ENCODE measurements at regions not wholly inside any gene's neighbourhood (a gene's known extent, or its start where the extent isn't known, plus 50 kb on each side); places are given as distances from the start of the nearest gene placed in this dataset.
"Not testable (repeated sequence)": the region's sequence is repeated elsewhere in the genome, so short reads cannot be mapped to it uniquely, and the experiment has no call there.

DNA sequence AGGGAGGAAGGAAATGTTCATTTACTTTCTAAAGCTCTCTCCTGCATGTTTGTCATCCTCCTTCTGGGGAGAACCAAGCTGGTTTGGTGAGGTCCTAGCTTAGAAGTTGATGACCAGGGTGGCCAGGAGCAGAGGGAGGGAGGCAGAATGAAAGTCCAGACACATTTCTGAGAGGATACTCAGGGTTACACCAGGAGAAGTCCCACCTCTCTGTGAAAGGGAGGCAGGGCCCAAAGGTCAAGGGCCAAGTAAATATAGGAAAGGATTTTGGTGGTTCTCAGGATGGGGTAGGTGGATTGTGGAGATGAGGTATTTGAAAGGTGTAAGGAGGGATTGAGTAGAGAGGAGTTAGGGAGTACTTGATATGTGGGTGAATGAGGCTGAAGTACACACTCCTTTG is 58.0 kb upstream of the FBXO11 start:
- DNase-seq, result no peak

DNA sequence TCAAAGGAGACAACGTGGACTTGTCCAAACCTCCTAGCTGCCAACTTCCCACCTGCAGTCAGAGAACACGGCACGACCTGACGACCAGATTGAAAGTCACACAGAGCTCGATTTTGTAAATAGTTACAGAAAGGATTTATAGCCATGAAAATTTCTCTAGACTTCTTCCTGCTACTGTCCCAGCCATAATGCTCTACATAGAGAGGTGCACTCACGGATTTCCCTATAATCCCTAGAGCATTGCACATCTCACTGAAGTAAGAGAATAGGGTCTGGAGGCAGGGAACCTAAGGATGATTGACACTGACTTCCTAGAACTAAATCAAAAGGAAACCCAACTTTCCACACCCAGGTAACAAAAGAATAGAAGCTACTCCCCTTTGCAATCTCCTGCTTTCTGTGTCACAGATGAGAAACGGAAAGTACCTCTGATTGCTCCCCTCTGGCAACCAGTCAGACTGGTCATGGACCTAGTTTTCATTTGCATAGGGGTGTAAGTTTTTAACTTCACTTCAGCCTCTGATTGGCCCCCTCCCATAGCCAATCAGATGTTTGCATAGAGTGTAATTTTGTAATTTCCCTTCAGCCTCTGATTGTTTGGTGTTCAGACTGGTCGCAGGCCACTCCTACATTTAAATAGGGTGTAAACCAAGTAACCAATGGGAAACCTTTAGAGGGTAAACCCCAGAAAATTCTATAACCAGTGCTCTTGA is 58.6 kb upstream of the FBXO11 start:
- DNase-seq, result no peak

GRCh38 chr2:47976728-47977127 is 70.4 kb upstream of the FBXO11 start:
- not testable (repeated sequence) for DNase-seq

GRCh38 chr2:47984041-47984440 is 77.7 kb upstream of the FBXO11 start:
- DNase-seq, result no peak

DNA sequence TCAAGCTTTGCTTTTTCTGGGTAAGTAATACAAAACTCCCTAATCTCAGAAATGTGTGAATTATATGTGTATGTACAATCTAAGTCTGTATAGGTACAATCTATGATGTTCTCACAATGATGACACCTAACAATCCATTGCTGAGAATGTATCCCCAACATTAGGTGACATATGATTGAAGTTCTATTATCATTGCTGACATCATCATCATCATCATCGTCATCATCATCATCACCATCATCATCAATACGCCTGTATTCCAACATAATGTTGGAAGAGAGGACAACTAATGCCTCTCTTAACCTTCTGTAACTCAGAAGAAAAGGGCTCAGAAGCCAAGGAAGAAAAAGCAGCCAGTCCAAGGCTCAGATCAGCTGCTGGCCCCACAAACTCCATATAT is 84.2 kb upstream of the FBXO11 start:
- DNase-seq, result no peak

- no peak for DNase-seq
Observed at GRCh38 chr2:47992671-47993070, 86.4 kb upstream of the FBXO11 start.

- no peak for DNase-seq
Observed at GRCh38 chr2:47996808-47997207, 90.5 kb upstream of the FBXO11 start.

GRCh38 chr2:47999512-47999911 is 93.2 kb upstream of the FBXO11 start:
- no peak for DNase-seq

DNA sequence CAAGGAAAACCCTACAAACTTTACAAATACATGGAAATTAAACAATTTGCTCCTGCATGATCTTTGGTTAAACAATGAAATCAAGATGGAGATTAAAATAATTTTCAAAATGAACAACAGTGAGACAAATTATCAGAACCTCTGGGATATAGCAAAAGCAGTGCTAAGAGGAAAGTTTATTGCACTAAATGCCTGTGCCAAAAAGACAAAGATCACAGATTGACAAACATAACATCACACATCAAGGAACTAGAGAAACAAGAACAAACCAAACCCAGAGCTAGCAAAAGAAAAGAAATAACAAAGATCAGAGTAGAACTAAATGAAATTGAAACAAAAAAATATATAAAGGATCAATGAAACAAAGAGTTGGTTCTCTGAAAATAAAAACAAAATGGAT is 95.2 kb upstream of the FBXO11 start:
- no peak for DNase-seq

DNA sequence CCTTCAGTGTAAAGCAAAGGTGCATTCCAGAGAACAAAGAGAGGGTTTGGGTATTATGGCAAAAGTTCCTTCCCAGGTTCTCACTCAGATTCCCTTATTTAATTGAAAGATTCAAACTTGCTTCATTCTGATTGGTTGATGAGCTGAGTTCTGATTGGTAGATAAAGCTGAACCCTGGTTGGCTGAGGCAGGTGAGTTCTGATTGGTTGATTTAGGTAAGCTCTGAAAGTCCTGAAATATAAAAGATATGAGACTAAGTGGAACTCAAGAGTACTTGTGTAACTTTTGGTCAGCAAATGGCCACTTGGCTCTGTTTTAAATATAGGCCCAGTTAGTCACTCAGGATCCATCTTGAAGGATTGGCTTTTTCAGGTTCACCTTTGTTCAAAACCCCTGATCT is 99.8 kb upstream of the FBXO11 start:
- no peak for DNase-seq

GRCh38 chr2:48007699-48008268 is 101.5 kb upstream of the FBXO11 start:
- no peak for DNase-seq

GRCh38 chr2:48009256-48009655 is 103.0 kb upstream of the FBXO11 start:
- no peak for DNase-seq

DNA sequence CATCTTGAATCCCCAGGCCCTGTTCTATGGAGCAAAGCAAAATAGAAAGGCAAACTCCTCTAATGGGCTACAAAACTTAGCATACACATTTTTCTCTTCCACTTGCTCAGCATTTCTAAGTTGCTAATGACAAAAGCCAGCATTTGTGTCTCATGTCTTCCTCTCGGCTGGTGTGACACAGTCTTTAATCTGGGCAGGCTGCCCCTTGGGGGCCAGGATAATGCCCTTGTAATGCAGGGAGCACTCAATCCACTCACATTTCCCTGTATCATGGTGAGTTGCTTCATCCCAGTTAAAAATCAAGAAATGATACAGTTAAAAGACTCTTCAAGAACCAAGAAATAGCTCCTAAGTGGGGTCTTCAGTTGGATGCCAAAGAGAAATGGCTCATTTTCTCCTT is 109.1 kb upstream of the FBXO11 start:
- no peak for DNase-seq

DNA sequence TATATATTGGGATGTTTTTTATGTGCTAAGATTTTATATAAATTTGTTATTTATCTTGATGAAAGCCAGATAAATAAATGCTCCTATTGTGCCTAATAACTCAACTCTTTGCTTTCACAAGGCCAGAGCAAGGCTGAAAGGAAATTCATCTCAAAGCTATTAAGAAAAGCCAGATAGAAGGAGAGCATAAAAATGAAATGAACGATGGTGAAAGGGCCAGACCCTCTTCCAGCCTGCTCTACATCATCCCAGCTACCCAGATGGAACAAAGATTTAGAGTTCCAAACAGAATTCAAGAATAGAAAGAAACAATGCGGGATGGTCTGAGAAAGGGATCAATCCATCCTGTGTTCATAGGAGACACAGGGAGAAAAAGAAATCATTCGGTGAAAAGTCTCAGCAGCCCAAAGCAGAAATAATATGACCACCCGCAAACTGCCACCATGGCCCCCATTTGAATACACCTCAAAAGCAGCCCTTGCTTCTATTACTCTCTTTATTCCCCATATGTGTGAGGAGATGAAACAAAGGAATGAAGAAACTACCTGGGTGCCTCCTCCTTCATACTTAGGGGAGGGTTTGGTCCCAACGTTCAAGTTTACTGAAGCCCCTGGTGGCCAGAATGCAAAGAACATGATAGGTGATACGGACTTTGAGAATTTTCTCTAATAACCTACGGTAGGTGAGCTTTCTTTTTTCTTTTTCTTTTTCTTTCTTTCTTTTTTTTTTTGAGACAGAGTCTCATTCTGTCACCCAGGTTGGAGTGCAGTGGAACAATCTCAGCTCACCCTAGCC is 110.1 kb upstream of the FBXO11 start:
- no peak for DNase-seq

- DNase-seq, result no peak
Observed at GRCh38 chr2:48017136-48017535, 110.8 kb upstream of the FBXO11 start.

DNA sequence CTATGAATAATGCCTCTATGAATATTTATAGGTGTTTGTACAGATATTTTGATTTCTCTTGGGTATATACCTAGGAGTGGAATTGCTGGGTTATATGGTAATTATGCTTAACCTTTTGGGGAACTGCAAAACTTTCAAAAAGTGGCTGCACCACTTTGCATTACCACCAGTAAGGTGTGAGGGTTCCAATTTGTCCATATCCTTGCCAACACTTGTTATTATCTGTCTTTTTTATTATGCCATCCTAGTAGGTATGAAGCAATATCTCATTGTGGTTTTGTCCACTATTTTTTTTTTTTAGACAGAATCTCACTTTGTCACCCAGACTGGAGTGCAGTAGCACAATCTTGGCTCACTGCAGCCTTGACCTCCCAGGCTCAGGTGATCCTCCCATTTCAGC is 112.2 kb upstream of the FBXO11 start:
- DNase-seq, result no peak

- DNase-seq, result no peak
Observed at GRCh38 chr2:48026865-48027264, 120.6 kb upstream of the FBXO11 start.

DNA sequence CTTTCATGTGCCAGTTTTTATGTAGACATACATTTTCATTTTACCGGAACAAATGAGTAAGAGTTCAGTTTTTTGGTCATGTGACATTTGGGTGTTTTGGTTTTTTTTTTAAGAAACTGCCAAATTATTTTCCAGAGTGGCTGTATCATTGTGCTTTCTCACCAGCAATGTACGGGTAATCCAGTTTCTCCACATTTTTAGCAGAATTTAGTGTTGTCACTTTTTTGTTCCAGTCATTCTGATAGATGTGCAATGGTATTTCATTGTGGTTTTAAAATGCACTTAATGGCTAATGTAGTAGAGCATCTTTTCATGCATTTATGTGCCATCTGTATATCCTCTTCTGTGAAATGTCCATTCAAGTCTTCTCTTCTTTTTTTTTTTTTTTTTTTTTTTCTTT is 126.5 kb upstream of the FBXO11 start:
- no peak for DNase-seq

DNA sequence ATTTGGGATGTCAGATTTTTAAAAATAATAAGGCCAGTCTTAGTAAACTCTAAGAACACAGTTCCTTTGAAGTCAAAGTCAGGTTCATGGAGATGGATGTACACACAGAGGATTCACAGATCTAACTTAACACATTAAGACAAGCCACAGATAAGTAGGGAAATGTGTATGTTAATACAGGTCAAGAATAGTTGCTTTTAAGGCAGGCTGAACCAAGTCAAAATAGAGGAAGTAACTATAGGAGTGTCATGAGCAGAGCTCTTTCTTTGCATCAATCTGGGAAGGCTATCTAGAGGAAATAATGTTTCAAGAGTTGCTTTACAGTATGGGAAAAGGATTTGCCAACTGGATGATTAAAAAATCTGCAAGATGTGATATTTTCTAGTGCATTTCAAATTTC is 128.0 kb upstream of the FBXO11 start:
- DNase-seq, result no peak

DNA sequence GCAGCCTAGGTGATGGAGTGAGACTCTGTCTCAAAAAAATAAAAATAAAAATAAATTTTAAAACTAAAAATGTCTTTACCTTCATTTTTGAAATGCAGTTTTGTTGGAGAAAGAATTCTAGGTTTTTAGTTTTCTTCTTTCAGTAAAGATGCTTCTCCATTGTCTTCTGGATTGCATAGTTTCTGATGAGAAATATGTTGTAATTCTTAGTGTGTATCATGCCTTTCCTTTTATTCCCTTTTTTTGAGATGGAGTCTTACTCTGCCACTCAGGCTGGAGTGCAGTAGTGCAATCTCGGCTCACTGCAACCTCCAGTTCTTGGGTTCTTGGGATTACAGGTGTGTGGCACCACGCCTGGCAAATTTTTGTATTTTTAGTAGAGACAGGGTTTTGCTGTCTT is 130.0 kb upstream of the FBXO11 start:
- DNase-seq, result no peak

GRCh38 chr2:48039209-48039990 is 133.1 kb upstream of the FBXO11 start:
- no peak for DNase-seq

DNA sequence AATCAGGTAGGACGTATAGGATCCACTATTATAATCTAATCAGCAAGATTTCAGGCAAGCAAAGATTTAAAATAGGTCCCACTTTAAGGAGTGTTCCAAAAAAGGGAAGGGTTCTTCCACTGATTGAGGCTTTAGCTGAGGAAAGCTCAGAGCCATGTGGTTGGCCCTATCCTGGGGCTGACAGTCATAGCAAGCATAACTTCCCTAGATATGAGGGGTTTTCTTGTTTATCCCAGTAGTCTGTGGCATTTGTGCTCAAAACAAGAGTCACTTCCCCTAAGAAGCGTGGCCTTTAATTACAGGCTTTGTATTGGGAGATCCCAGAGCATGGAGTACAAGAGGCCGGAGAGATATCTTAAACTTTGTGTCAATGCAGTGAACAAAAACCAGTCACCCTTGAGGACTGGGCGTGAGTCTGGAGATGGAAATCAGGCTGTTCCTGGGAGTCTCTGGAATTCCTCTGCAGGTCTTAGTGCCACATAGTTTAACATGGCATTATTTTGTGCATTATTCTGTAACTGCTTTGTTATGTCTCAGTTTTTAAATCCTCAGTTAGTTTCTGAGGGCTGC is 136.9 kb upstream of the FBXO11 start:
- no peak for DNase-seq

DNA sequence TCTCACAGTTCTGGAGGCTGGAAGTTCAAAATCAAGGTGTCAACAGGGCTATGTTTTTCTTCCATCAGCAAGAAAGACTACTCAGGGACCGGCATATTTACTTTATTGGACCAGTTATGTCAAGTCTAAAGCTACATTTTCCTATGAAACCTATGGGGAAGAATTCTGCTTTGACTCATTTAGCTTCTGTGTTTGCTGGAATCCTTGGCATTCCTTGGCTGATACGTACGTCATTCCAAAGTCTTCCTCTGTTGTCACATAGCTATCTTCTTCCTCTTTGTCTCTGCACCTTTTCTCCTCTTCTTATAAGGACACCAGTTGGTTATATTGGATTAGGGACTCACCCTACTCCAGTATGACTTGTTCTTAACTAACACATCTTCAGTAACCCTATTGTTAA is 137.4 kb upstream of the FBXO11 start:
- DNase-seq, result no peak

Measured in NCI-H446 treated with DMSO at 0.1 percent for 48 hours (cell line).